ENCODE measurements at regions not wholly inside any gene's neighbourhood (a gene's known extent, or its start where the extent isn't known, plus 50 kb on each side); places are given as distances from the start of the nearest gene placed in this dataset.
A peak's percentile ranks its signal among the peaks of the same experiment; 100 is the strongest.

DNA sequence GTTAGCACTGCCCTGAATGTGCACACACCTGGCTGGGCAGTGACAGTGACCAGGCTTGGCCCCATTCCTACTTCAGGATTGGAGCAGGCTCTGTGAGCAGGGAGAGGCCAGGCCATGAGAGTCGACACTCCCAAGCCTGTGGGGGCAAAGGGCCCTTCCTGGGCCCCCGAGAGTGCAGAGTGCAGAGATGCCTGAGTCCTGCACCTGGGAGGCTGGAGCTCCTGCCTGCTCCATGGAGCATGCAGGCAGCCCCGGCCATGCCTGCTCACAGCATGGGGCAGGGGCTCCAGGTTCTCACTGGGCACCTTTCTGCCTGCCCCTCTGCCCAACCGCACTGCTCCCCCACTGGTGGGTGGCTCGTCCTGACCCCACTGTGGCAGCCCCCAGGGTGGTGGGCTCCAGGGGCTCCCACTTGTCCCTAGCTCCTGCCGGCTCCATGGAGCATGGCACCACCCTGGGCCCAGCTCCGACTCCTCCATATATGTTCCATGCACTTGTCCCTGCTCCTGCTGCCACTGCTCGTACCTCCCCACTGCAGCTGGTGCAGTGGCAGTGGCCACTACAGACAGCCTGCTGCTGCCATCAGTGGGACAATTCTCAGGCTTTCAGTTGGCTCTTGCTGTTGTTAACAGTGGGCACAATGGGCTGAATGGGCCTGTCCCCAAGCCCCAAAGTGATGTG is 282.0 kb downstream of the RPRM start:
- H3K23ac ChIP-seq (ENCODE audit: low read length in 2 of 2) = no peak overlapping the region
- peaks cover 15% of the 10 kb centered on the region for H3K9me3 ChIP-seq (ENCODE audit: control insufficient read depth, low read length)
- no peak overlapping the region for H4K91ac ChIP-seq (ENCODE audit: low read length)
- no peak overlapping the region for H4K8ac ChIP-seq (ENCODE audit: low read length)
- H3K4me3 ChIP-seq (ENCODE audit: insufficient read depth in 1 of 2, low read depth in 1 of 2, low read length in 2 of 2) = no peak overlapping the region
- no peak overlapping the region for H3K4ac ChIP-seq (ENCODE audit: low read depth in 1 of 2, low read length in 2 of 2)
- no peaks in the 10 kb centered on the region for H3K4me1 ChIP-seq (ENCODE audit: control insufficient read depth, insufficient read depth, low read depth, low read length)
- H3K79me1 ChIP-seq (replicated peaks; ENCODE audit: low read length, poor library complexity, severe bottlenecking) = no peaks in the 10 kb centered on the region
- no peak overlapping the region for H3K27ac ChIP-seq (ENCODE audit: low read length, poor library complexity, severe bottlenecking)
- H2BK5ac ChIP-seq (ENCODE audit: low read depth, low read length, poor library complexity, severe bottlenecking) = no peak overlapping the region
- H2BK12ac ChIP-seq (ENCODE audit: low read length in 2 of 2) = no peak overlapping the region
- H2BK15ac ChIP-seq (ENCODE audit: low read depth, poor library complexity, severe bottlenecking) = peak overlapping the region; percentile 26
- DNase-seq = no peak
- no peaks in the 10 kb centered on the region for H3K27me3 ChIP-seq (ENCODE audit: control insufficient read depth in 1 of 2, insufficient read depth in 1 of 2, low read length in 2 of 2)
- no peak overlapping the region for H3K14ac ChIP-seq (ENCODE audit: low read length in 2 of 2)
- H3K9ac ChIP-seq (ENCODE audit: low read length) = no peak overlapping the region
- no peak overlapping the region for H3K4me2 ChIP-seq (ENCODE audit: low read length, poor library complexity, severe bottlenecking)
- H3K18ac ChIP-seq (ENCODE audit: low read depth in 1 of 2, low read length in 2 of 2) = no peak overlapping the region
- H3K36me3 ChIP-seq (ENCODE audit: control insufficient read depth in 1 of 2, insufficient read depth in 2 of 2, low read depth in 1 of 2, low read length in 2 of 2) = no peaks in the 10 kb centered on the region
- H2BK120ac ChIP-seq (ENCODE audit: low read depth, low read length) = no peak overlapping the region
- no peak overlapping the region for H2AFZ ChIP-seq (ENCODE audit: low read depth, low read length)
- H2AK5ac ChIP-seq (ENCODE audit: low read length, severe bottlenecking) = no peak overlapping the region
- 77% methylated on average over 8 of the region's 8 CpGs for WGBS

GRCh38 chr2:153195342-153195741 is 283.2 kb downstream of the RPRM start:
- 81% methylated on average over 2 of the region's 2 CpGs for WGBS
- H3K27ac ChIP-seq (ENCODE audit: low read length, poor library complexity, severe bottlenecking) = no peak overlapping the region
- peaks cover 15% of the 10 kb centered on the region for H3K9me3 ChIP-seq (ENCODE audit: control insufficient read depth, low read length)
- H3K9ac ChIP-seq (ENCODE audit: low read length) = no peak overlapping the region
- no peak overlapping the region for H4K91ac ChIP-seq (ENCODE audit: low read length)
- H3K79me1 ChIP-seq (replicated peaks; ENCODE audit: low read length, poor library complexity, severe bottlenecking) = no peaks in the 10 kb centered on the region
- no peak overlapping the region for H2BK120ac ChIP-seq (ENCODE audit: low read depth, low read length)
- H3K36me3 ChIP-seq (ENCODE audit: control insufficient read depth in 1 of 2, insufficient read depth in 2 of 2, low read depth in 1 of 2, low read length in 2 of 2) = no peaks in the 10 kb centered on the region
- H3K18ac ChIP-seq (ENCODE audit: low read depth in 1 of 2, low read length in 2 of 2) = no peak overlapping the region
- H3K4ac ChIP-seq (ENCODE audit: low read depth in 1 of 2, low read length in 2 of 2) = no peak overlapping the region
- no peak overlapping the region for H2AK5ac ChIP-seq (ENCODE audit: low read length, severe bottlenecking)
- no peak overlapping the region for H3K4me3 ChIP-seq (ENCODE audit: insufficient read depth in 1 of 2, low read depth in 1 of 2, low read length in 2 of 2)
- H2BK15ac ChIP-seq (ENCODE audit: low read depth, poor library complexity, severe bottlenecking) = no peak overlapping the region
- no peak overlapping the region for H2AFZ ChIP-seq (ENCODE audit: low read depth, low read length)
- no peaks in the 10 kb centered on the region for H3K27me3 ChIP-seq (ENCODE audit: control insufficient read depth in 1 of 2, insufficient read depth in 1 of 2, low read length in 2 of 2)
- no peak for DNase-seq
- H2BK12ac ChIP-seq (ENCODE audit: low read length in 2 of 2) = no peak overlapping the region
- no peak overlapping the region for H3K14ac ChIP-seq (ENCODE audit: low read length in 2 of 2)
- no peak overlapping the region for H3K4me2 ChIP-seq (ENCODE audit: low read length, poor library complexity, severe bottlenecking)
- H4K8ac ChIP-seq (ENCODE audit: low read length) = no peak overlapping the region
- no peak overlapping the region for H2BK5ac ChIP-seq (ENCODE audit: low read depth, low read length, poor library complexity, severe bottlenecking)
- no peak overlapping the region for H3K23ac ChIP-seq (ENCODE audit: low read length in 2 of 2)
- no peaks in the 10 kb centered on the region for H3K4me1 ChIP-seq (ENCODE audit: control insufficient read depth, insufficient read depth, low read depth, low read length)

DNA sequence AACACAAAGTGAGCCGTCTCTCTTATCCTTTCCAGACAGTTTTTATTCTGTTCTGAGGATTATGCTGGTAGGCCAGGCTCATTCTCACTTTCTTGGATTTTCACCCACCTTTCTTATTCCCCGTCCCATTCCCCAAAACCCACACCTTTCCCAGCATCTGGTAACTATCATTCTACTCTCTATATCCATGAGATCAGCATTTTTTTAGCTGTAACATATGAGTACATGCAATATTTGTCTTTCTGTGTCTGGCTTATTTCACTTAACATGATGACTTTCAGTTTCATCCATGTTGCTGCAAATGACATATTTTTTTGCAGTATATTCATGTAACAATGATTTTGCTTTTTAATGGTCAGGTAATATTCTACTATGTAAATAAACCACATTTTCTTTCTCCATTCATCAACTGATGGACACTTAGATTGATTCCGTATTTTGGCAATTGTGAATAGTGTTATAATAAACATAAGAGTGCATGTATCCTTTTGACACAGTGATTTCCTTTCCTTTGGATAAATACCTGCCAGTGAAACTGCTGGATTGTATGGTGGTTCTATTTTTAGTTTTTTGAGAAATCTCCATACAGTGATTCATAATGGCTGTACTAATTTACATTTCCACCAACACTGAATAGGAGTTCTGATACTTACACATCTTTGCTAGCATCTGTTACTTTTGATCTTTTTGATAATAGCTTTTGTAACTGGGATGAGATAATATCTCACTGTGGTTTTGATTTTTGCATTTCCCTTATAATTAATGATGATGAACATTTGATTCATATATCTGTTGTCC is 289.3 kb downstream of the RPRM start:
- H2AFZ ChIP-seq (ENCODE audit: low read depth, low read length) = no peak overlapping the region
- DNase-seq = no peak
- no peak overlapping the region for H3K9ac ChIP-seq (ENCODE audit: low read length)
- no peak overlapping the region for H3K23ac ChIP-seq (ENCODE audit: low read length in 2 of 2)
- H4K91ac ChIP-seq (ENCODE audit: low read length) = no peak overlapping the region
- peaks cover 25% of the 10 kb centered on the region for H3K9me3 ChIP-seq (ENCODE audit: control insufficient read depth, low read length)
- no peak overlapping the region for H3K18ac ChIP-seq (ENCODE audit: low read depth in 1 of 2, low read length in 2 of 2)
- H2BK15ac ChIP-seq (ENCODE audit: low read depth, poor library complexity, severe bottlenecking) = no peak overlapping the region
- no peak overlapping the region for H3K4me3 ChIP-seq (ENCODE audit: insufficient read depth in 1 of 2, low read depth in 1 of 2, low read length in 2 of 2)
- WGBS = 73% methylated on average over 2 of the region's 3 CpGs
- no peak overlapping the region for H3K27ac ChIP-seq (ENCODE audit: low read length, poor library complexity, severe bottlenecking)
- no peaks in the 10 kb centered on the region for H3K79me1 ChIP-seq (replicated peaks; ENCODE audit: low read length, poor library complexity, severe bottlenecking)
- H3K4ac ChIP-seq (ENCODE audit: low read depth in 1 of 2, low read length in 2 of 2) = no peak overlapping the region
- H4K8ac ChIP-seq (ENCODE audit: low read length) = no peak overlapping the region
- no peak overlapping the region for H2AK5ac ChIP-seq (ENCODE audit: low read length, severe bottlenecking)
- no peaks in the 10 kb centered on the region for H3K4me1 ChIP-seq (ENCODE audit: control insufficient read depth, insufficient read depth, low read depth, low read length)
- no peaks in the 10 kb centered on the region for H3K36me3 ChIP-seq (ENCODE audit: control insufficient read depth in 1 of 2, insufficient read depth in 2 of 2, low read depth in 1 of 2, low read length in 2 of 2)
- no peak overlapping the region for H2BK12ac ChIP-seq (ENCODE audit: low read length in 2 of 2)
- no peaks in the 10 kb centered on the region for H3K27me3 ChIP-seq (ENCODE audit: control insufficient read depth in 1 of 2, insufficient read depth in 1 of 2, low read length in 2 of 2)
- no peak overlapping the region for H3K4me2 ChIP-seq (ENCODE audit: low read length, poor library complexity, severe bottlenecking)
- no peak overlapping the region for H3K14ac ChIP-seq (ENCODE audit: low read length in 2 of 2)
- no peak overlapping the region for H2BK120ac ChIP-seq (ENCODE audit: low read depth, low read length)
- no peak overlapping the region for H2BK5ac ChIP-seq (ENCODE audit: low read depth, low read length, poor library complexity, severe bottlenecking)

DNA sequence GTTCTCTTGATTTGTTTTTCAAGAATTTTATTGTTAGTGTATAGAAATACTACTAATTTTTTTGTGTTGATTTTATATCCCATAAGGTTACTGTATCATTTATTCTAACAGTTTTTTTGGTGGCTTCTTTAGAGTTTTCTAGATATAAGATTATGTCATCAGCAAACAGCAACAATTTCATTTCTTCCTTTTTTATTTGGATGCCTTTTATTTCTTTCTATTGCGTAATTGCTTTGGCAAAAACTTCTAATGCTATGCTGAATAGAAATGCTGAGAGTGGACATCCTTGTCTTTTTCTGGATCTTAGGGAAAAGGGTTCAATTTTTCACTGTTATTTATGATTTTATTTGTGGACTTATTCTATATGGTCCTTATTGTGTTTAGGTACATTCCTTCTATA is 298.8 kb downstream of the RPRM start:
- H3K4me2 ChIP-seq (ENCODE audit: low read length, poor library complexity, severe bottlenecking) = no peak overlapping the region
- H2BK120ac ChIP-seq (ENCODE audit: low read depth, low read length) = no peak overlapping the region
- no peak overlapping the region for H3K18ac ChIP-seq (ENCODE audit: low read depth in 1 of 2, low read length in 2 of 2)
- no peak overlapping the region for H4K91ac ChIP-seq (ENCODE audit: low read length)
- H3K79me1 ChIP-seq (replicated peaks; ENCODE audit: low read length, poor library complexity, severe bottlenecking) = no peaks in the 10 kb centered on the region
- no peak for DNase-seq
- no peak overlapping the region for H2AK5ac ChIP-seq (ENCODE audit: low read length, severe bottlenecking)
- no peaks in the 10 kb centered on the region for H3K4me1 ChIP-seq (ENCODE audit: control insufficient read depth, insufficient read depth, low read depth, low read length)
- no peaks in the 10 kb centered on the region for H3K9me3 ChIP-seq (ENCODE audit: control insufficient read depth, low read length)
- no peak overlapping the region for H3K4ac ChIP-seq (ENCODE audit: low read depth in 1 of 2, low read length in 2 of 2)
- no peak overlapping the region for H2BK12ac ChIP-seq (ENCODE audit: low read length in 2 of 2)
- H2BK15ac ChIP-seq (ENCODE audit: low read depth, poor library complexity, severe bottlenecking) = no peak overlapping the region
- H3K4me3 ChIP-seq (ENCODE audit: insufficient read depth in 1 of 2, low read depth in 1 of 2, low read length in 2 of 2) = no peak overlapping the region
- no peak overlapping the region for H3K23ac ChIP-seq (ENCODE audit: low read length in 2 of 2)
- no peak overlapping the region for H3K14ac ChIP-seq (ENCODE audit: low read length in 2 of 2)
- WGBS = 100% methylated on average over 1 of the region's 1 CpG
- H3K9ac ChIP-seq (ENCODE audit: low read length) = no peak overlapping the region
- no peaks in the 10 kb centered on the region for H3K36me3 ChIP-seq (ENCODE audit: control insufficient read depth in 1 of 2, insufficient read depth in 2 of 2, low read depth in 1 of 2, low read length in 2 of 2)
- no peak overlapping the region for H4K8ac ChIP-seq (ENCODE audit: low read length)
- no peak overlapping the region for H2BK5ac ChIP-seq (ENCODE audit: low read depth, low read length, poor library complexity, severe bottlenecking)
- H3K27ac ChIP-seq (ENCODE audit: low read length, poor library complexity, severe bottlenecking) = no peak overlapping the region
- no peak overlapping the region for H2AFZ ChIP-seq (ENCODE audit: low read depth, low read length)
- H3K27me3 ChIP-seq (ENCODE audit: control insufficient read depth in 1 of 2, insufficient read depth in 1 of 2, low read length in 2 of 2) = no peaks in the 10 kb centered on the region

Measured in mesenchymal stem cell (in vitro differentiated cells and primary cell).